ENCODE measurements at regions not wholly inside any gene's neighbourhood (a gene's known extent, or its start where the extent isn't known, plus 50 kb on each side); places are given as distances from the start of the nearest gene placed in this dataset.

GRCh38 chr1:96632045-96632664 lies 89.4 kb upstream of the PTBP2 start:
- H3K4me1 ChIP-seq (ENCODE audit: control insufficient read depth in 1 of 2, insufficient read depth in 2 of 2, low read length in 2 of 2): no peaks in the 10 kb centered on the region
- TF ChIP-seq, protein P1, sequence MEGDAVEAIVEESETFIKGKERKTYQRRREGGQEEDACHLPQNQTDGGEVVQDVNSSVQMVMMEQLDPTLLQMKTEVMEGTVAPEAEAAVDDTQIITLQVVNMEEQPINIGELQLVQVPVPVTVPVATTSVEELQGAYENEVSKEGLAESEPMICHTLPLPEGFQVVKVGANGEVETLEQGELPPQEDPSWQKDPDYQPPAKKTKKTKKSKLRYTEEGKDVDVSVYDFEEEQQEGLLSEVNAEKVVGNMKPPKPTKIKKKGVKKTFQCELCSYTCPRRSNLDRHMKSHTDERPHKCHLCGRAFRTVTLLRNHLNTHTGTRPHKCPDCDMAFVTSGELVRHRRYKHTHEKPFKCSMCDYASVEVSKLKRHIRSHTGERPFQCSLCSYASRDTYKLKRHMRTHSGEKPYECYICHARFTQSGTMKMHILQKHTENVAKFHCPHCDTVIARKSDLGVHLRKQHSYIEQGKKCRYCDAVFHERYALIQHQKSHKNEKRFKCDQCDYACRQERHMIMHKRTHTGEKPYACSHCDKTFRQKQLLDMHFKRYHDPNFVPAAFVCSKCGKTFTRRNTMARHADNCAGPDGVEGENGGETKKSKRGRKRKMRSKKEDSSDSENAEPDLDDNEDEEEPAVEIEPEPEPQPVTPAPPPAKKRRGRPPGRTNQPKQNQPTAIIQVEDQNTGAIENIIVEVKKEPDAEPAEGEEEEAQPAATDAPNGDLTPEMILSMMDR (IDR thresholded peaks at IDR 0.05): no peak
- no peak overlapping the region for H3K9ac ChIP-seq (ENCODE audit: insufficient read depth, low read length, poor library complexity, severe bottlenecking)
- no peaks in the 10 kb centered on the region for H3K9me3 ChIP-seq (replicated peaks in 1 of 2; ENCODE audit: control insufficient read depth in 1 of 2, insufficient read depth in 1 of 2, low read length in 2 of 2)
- Mint-ChIP-seq H3K4me3 (no peak overlapping the region), H3K27me3 (ENCODE audit: low read depth in 3 of 3) (peaks cover 0 to 1% (median 0%) of the 10 kb centered on the region in 3 donors), H3K36me3 (no peaks in the 10 kb centered on the region), H3K4me1 (no peaks in the 10 kb centered on the region), H3K27ac (no peak overlapping the region), H3K9me3 (peaks cover 0 to 2% (median 1%) of the 10 kb centered on the region in 7 donors)
- no peaks in the 10 kb centered on the region for H4K20me1 ChIP-seq (ENCODE audit: insufficient read depth, low read length)
- H2AFZ ChIP-seq (ENCODE audit: insufficient read depth, low read depth, low read length, poor library complexity, severe bottlenecking): no peak overlapping the region
- H3K4me3 ChIP-seq (replicated peaks in 1 of 3; ENCODE audit: low read depth in 2 of 3, low read length in 3 of 3): no peak overlapping the region
- no CpG with 5 or more reads among the region's 1 CpG for WGBS (ENCODE audit: insufficient coverage)
- H3K27ac ChIP-seq (ENCODE audit: low read depth in 1 of 2, low read length in 2 of 2): no peak overlapping the region
- intact Hi-C loops (cut with micrococcal nuclease): no loop called here
- no peaks in the 10 kb centered on the region for H3K79me2 ChIP-seq (ENCODE audit: insufficient read depth, low read length)
- no peak overlapping the region for H3K4me2 ChIP-seq (replicated peaks; ENCODE audit: extremely low read depth, low read length, poor library complexity, severe bottlenecking)
- H3K36me3 ChIP-seq (replicated peaks in 1 of 2; ENCODE audit: control insufficient read depth in 1 of 2, insufficient read depth in 2 of 2, low read length in 2 of 2): no peaks in the 10 kb centered on the region
- H3K27me3 ChIP-seq (ENCODE audit: control insufficient read depth in 2 of 2, insufficient read depth in 2 of 2, low read length in 2 of 2): no peaks in the 10 kb centered on the region
- DNase-seq: no peak

GRCh38 chr1:96633695-96634094 lies 87.9 kb upstream of the PTBP2 start:
- Mint-ChIP-seq H3K36me3 (no peaks in the 10 kb centered on the region), H3K4me3 (no peak overlapping the region), H3K27ac (no peak overlapping the region), H3K9me3 (peaks cover 0 to 2% (median 0%) of the 10 kb centered on the region in 7 donors), H3K27me3 (ENCODE audit: low read depth in 3 of 3) (peaks cover 0 to 1% (median 0%) of the 10 kb centered on the region in 3 donors), H3K4me1 (no peaks in the 10 kb centered on the region)
- Histone ChIP-seq H4K20me1 (ENCODE audit: insufficient read depth, low read length) (no peaks in the 10 kb centered on the region), H3K36me3 (replicated peaks in 1 of 2; ENCODE audit: control insufficient read depth in 1 of 2, insufficient read depth in 2 of 2, low read length in 2 of 2) (no peaks in the 10 kb centered on the region), H3K9me3 (replicated peaks in 1 of 2; ENCODE audit: control insufficient read depth in 1 of 2, insufficient read depth in 1 of 2, low read length in 2 of 2) (no peaks in the 10 kb centered on the region), H3K79me2 (ENCODE audit: insufficient read depth, low read length) (no peaks in the 10 kb centered on the region), H3K27me3 (ENCODE audit: control insufficient read depth in 2 of 2, insufficient read depth in 2 of 2, low read length in 2 of 2) (no peaks in the 10 kb centered on the region), H3K4me1 (ENCODE audit: control insufficient read depth in 1 of 2, insufficient read depth in 2 of 2, low read length in 2 of 2) (no peaks in the 10 kb centered on the region), H3K9ac (ENCODE audit: insufficient read depth, low read length, poor library complexity, severe bottlenecking) (no peak overlapping the region), H3K27ac (ENCODE audit: low read depth in 1 of 2, low read length in 2 of 2) (no peak overlapping the region), H3K4me2 (replicated peaks; ENCODE audit: extremely low read depth, low read length, poor library complexity, severe bottlenecking) (no peak overlapping the region), H2AFZ (ENCODE audit: insufficient read depth, low read depth, low read length, poor library complexity, severe bottlenecking) (no peak overlapping the region), H3K4me3 (replicated peaks in 1 of 3; ENCODE audit: low read depth in 2 of 3, low read length in 3 of 3) (no peak overlapping the region)
- no peak for DNase-seq
- TF ChIP-seq, protein P1 (IDR thresholded peaks at IDR 0.05): no peak
- 100% methylated on average over 1 of the region's 3 CpGs for WGBS (ENCODE audit: insufficient coverage)
- intact Hi-C loops (cut with micrococcal nuclease): no loop called here

Measured in CD14-positive monocyte (primary cell).